MCF 10A (cell line): ENCODE measurements at regions not wholly inside any gene's neighbourhood (a gene's known extent, or its start where the extent isn't known, plus 50 kb on each side); places are given as distances from the start of the nearest gene placed in this dataset.
"Not testable (repeated sequence)": the region's sequence is repeated elsewhere in the genome, so short reads cannot be mapped to it uniquely, and the experiment has no call there.

Source experiments
- BruUV-seq: library from RNA; stranded (reverse); fragments of 400-500 nt; replicated peaks from 2 replicates; lab custom pipeline; 2021; lab: Mats Ljungman, UMichigan
- CTCF ChIA-PET: fragments of 300-600 bp; sonication (Branson Sonifier 250); formaldehyde crosslinking; extraction: SDS; loops from one replicate; lab custom pipeline; 2021; ENCODE audit warnings: antibody characterized with exemption, inconsistent platforms; lab: Yijun Ruan, JAX
- POLR2A ChIA-PET: fragments of 300-600, 350-650 bp; sonication (Branson Sonifier 250); formaldehyde crosslinking; extraction: SDS; loops from one replicate; lab custom pipeline; 2020; ENCODE audit warnings: antibody characterized with exemption, inconsistent platforms; lab: Yijun Ruan, JAX
- DNase-seq: peaks from one replicate; pipeline ENCODE4 v3.0.0-alpha.2; 2018; ENCODE audit not compliant: unreplicated experiment
- H3K27ac Mint-ChIP-seq: one replicate; pipeline ENCODE4 v1.8.0; 2022; ENCODE audit warnings: mild to moderate bottlenecking, low read depth, mixed read lengths; ENCODE audit not compliant: unreplicated experiment
- H3K27me3 Mint-ChIP-seq: one replicate; pipeline ENCODE4 v1.8.0; 2022; ENCODE audit warnings: mixed read lengths; ENCODE audit not compliant: insufficient read depth, unreplicated experiment
- H3K36me3 Mint-ChIP-seq: one replicate; pipeline ENCODE4 v1.8.0; 2022; ENCODE audit warnings: mild to moderate bottlenecking, moderate library complexity, mixed read lengths; ENCODE audit not compliant: insufficient read depth, unreplicated experiment
- H3K4me1 Mint-ChIP-seq: one replicate; pipeline ENCODE4 v1.8.0; 2022; ENCODE audit warnings: mixed read lengths; ENCODE audit not compliant: insufficient read depth, unreplicated experiment
- H3K4me3 Mint-ChIP-seq: one replicate; pipeline ENCODE4 v1.8.0; 2022; ENCODE audit warnings: mild to moderate bottlenecking, moderate library complexity, mixed read lengths; ENCODE audit not compliant: unreplicated experiment
- H3K9me3 Mint-ChIP-seq: one replicate; pipeline ENCODE4 v1.8.0; 2022; ENCODE audit warnings: mixed read lengths; ENCODE audit not compliant: unreplicated experiment
- intact Hi-C: fragments of 100-400 bp; cut with micrococcal nuclease; formaldehyde crosslinking; loops from 2 replicates; pipeline ENCODE4 v1.14.1; 2022
- TF ChIP-seq, protein P1 (sequence below): fragments of 200-600 bp; IDR thresholded peaks from one replicate; pipeline ENCODE4 v1.8.0; 2022; ENCODE audit warnings: antibody characterized with exemption, mild to moderate bottlenecking; ENCODE audit not compliant: unreplicated experiment

- Mint-ChIP-seq H3K27me3 (no peaks in the 10 kb centered on the region), H3K4me1 (peaks cover 5% of the 10 kb centered on the region), H3K4me3 (no peak overlapping the region), H3K9me3 (peaks cover 6% of the 10 kb centered on the region), H3K36me3 (no peaks in the 10 kb centered on the region), H3K27ac (no peak overlapping the region)
- DNase-seq: no peak
- no TSS peak for BruUV-seq
- intact Hi-C loops: no loop called here
- TF ChIP-seq, protein P1, sequence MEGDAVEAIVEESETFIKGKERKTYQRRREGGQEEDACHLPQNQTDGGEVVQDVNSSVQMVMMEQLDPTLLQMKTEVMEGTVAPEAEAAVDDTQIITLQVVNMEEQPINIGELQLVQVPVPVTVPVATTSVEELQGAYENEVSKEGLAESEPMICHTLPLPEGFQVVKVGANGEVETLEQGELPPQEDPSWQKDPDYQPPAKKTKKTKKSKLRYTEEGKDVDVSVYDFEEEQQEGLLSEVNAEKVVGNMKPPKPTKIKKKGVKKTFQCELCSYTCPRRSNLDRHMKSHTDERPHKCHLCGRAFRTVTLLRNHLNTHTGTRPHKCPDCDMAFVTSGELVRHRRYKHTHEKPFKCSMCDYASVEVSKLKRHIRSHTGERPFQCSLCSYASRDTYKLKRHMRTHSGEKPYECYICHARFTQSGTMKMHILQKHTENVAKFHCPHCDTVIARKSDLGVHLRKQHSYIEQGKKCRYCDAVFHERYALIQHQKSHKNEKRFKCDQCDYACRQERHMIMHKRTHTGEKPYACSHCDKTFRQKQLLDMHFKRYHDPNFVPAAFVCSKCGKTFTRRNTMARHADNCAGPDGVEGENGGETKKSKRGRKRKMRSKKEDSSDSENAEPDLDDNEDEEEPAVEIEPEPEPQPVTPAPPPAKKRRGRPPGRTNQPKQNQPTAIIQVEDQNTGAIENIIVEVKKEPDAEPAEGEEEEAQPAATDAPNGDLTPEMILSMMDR: no peak
- POLR2A ChIA-PET: no interaction called here
- CTCF ChIA-PET: interaction anchor here (0.6 kb wide), 1 partner anchor 197 kb away, joined by 3 read pairs; no protein-coding TSS in a partner anchor
These were observed 115.3 kb upstream of the ECI2 start for GRCh38 chr6:4250645-4251044.

DNA sequence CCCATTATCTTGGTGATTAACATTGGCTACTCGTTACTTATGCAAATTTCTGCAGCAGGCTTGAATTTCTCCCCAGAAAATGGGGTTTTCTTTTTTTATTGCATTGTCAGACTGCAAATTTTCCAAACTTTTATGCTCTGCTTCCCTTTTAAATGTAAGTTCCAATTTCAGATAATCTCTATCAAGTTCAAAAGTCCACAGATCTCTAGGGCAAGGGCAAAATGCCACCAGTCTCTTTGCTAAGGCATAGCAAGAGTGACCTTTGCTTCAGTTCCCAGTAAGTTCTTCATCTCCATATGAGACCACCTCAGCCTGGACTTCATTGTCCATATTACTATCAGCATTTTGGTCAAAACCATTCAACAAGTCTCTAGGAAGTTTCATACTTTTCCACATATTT lies 108.5 kb upstream of the ECI2 start:
- H3K4me3 Mint-ChIP-seq, BruUV-seq, CTCF ChIA-PET, H3K27me3 Mint-ChIP-seq, POLR2A ChIA-PET, H3K36me3 Mint-ChIP-seq, H3K4me1 Mint-ChIP-seq, DNase-seq, H3K27ac Mint-ChIP-seq, intact Hi-C loops: not testable (repeated sequence)
- H3K9me3 Mint-ChIP-seq: peaks cover 14% of the 10 kb centered on the region

DNA sequence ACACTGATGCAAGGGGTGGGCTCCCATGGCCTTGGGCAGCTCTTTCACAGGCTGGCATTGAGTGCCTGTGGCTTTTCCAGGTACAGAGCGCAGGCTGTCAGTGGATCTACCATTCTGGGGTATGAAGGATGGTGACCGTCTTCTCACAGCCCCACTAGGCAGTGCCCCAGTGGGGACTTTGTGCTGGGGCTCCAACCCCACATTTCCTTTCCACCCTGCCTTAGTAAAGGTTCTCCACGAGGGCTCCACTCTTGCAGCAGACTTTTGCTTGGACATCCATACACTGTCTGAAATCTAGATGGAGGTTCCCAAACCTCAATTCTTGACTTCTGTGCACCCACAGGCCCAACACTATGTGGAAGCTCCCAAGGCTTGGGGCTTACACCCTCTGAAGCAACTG lies 107.9 kb upstream of the ECI2 start:
- Mint-ChIP-seq H3K27me3 (no peaks in the 10 kb centered on the region), H3K27ac (no peak overlapping the region), H3K4me3 (no peak overlapping the region), H3K4me1 (peaks cover 6% of the 10 kb centered on the region), H3K36me3 (no peaks in the 10 kb centered on the region), H3K9me3 (peaks cover 14% of the 10 kb centered on the region)
- CTCF ChIA-PET: interaction anchor here (1.1 kb wide), 1 partner anchor 14 kb away, joined by 4 read pairs; no protein-coding TSS in a partner anchor
- intact Hi-C loops: no loop called here
- DNase-seq: no peak
- no TSS peak for BruUV-seq
- TF ChIP-seq, protein P1: no peak
- POLR2A ChIA-PET: no interaction called here

GRCh38 chr6:4242601-4243000 lies 107.2 kb upstream of the ECI2 start:
- ChIA-PET POLR2A (no interaction called here), CTCF (interaction anchor here (1.1 kb wide), 1 partner anchor 13 kb away, joined by 4 read pairs; no protein-coding TSS in a partner anchor)
- TF ChIP-seq, protein P1: no peak
- intact Hi-C loops: no loop called here
- BruUV-seq: no TSS peak
- no peak for DNase-seq
- no peaks in the 10 kb centered on the region for H3K27me3 Mint-ChIP-seq
- no peak overlapping the region for H3K27ac Mint-ChIP-seq
- H3K9me3 Mint-ChIP-seq: peaks cover 14% of the 10 kb centered on the region
- no peaks in the 10 kb centered on the region for H3K36me3 Mint-ChIP-seq
- H3K4me1 Mint-ChIP-seq: peaks cover 6% of the 10 kb centered on the region
- no peak overlapping the region for H3K4me3 Mint-ChIP-seq

GRCh38 chr6:4240148-4240547 lies 104.8 kb upstream of the ECI2 start:
- TF ChIP-seq, protein P1: no peak
- H3K36me3 Mint-ChIP-seq: no peaks in the 10 kb centered on the region
- no peak for DNase-seq
- intact Hi-C loops: no loop called here
- no TSS peak for BruUV-seq
- peaks cover 6% of the 10 kb centered on the region for H3K4me1 Mint-ChIP-seq
- ChIA-PET POLR2A (no interaction called here), CTCF (no interaction called here)
- no peaks in the 10 kb centered on the region for H3K27me3 Mint-ChIP-seq
- peaks cover 8% of the 10 kb centered on the region for H3K9me3 Mint-ChIP-seq
- no peak overlapping the region for H3K27ac Mint-ChIP-seq
- no peak overlapping the region for H3K4me3 Mint-ChIP-seq
